ENCODE measurements at regions not wholly inside any gene's neighbourhood (a gene's known extent, or its start where the extent isn't known, plus 50 kb on each side); places are given as distances from the start of the nearest gene placed in this dataset.

DNA sequence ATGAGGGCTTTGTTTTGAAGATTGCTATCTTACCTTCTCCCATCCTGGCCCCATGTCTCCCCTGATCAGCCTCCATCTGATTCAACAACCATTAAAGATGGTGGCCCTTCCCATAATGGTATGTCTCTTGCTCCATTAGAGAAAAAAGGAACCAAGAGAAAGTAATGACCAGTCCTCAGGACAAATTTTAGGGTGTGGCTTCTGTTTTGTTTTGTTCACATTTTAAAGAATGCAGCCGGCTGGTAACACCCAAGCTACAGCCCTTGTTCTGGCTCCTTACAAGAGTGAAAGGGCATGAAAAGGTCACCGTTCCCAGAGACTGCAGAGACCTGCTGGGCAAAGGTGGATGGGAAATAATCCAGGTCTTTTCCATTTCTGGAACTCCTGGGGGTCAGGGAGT, 287.9 kb upstream of the NEBL start:
- 72 to 87% methylated on average over 2 of the region's 2 CpGs for WGBS, 2 donors
- no peak for ATAC-seq
- no peak overlapping the region for H3K27ac ChIP-seq
- intact Hi-C loops (cut with DNase I), result no loop called here
- no peak for TF ChIP-seq POLR2A (IDR thresholded peaks at IDR 0.05)
- TF ChIP-seq, protein P1, sequence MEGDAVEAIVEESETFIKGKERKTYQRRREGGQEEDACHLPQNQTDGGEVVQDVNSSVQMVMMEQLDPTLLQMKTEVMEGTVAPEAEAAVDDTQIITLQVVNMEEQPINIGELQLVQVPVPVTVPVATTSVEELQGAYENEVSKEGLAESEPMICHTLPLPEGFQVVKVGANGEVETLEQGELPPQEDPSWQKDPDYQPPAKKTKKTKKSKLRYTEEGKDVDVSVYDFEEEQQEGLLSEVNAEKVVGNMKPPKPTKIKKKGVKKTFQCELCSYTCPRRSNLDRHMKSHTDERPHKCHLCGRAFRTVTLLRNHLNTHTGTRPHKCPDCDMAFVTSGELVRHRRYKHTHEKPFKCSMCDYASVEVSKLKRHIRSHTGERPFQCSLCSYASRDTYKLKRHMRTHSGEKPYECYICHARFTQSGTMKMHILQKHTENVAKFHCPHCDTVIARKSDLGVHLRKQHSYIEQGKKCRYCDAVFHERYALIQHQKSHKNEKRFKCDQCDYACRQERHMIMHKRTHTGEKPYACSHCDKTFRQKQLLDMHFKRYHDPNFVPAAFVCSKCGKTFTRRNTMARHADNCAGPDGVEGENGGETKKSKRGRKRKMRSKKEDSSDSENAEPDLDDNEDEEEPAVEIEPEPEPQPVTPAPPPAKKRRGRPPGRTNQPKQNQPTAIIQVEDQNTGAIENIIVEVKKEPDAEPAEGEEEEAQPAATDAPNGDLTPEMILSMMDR (IDR thresholded peaks at IDR 0.05), result no peak
- no peaks in the 10 kb centered on the region for H3K27me3 ChIP-seq
- no peaks in the 10 kb centered on the region for H3K36me3 ChIP-seq (replicated peaks in 1 of 2; ENCODE audit: insufficient read depth in 1 of 2, low read depth in 2 of 2)
- DNase-seq, result no peak
- H3K9me3 ChIP-seq, result no peaks in the 10 kb centered on the region
- no peaks in the 10 kb centered on the region for H3K4me1 ChIP-seq
- no peak overlapping the region for H3K4me3 ChIP-seq

DNA sequence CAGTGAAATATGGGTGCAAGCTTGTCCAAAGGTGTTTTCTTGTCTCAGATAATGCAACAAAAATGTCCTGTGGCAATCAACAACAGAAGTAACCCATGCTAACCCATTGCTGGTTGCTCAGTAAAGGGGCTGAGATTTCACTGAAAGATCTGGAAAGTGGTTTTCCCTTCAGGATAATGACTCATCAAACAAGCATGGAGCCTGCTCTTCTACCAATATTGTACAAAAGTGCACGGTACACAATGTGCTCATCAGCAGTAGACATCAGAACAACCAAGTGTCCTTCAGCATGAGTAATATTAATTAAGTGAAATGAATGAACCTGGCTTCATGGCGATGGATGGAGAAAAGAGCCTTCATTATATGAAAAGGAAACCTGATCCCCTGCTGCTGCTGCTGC, 287.1 kb upstream of the NEBL start:
- Histone ChIP-seq H3K4me1 (no peaks in the 10 kb centered on the region), H3K36me3 (replicated peaks in 1 of 2; ENCODE audit: insufficient read depth in 1 of 2, low read depth in 2 of 2) (no peaks in the 10 kb centered on the region), H3K9me3 (peaks cover 0 to 4% (median 0%) of the 10 kb centered on the region in 3 donors), H3K4me3 (no peak overlapping the region), H3K27ac (no peak overlapping the region), H3K27me3 (no peaks in the 10 kb centered on the region)
- ATAC-seq (no peak), DNase-seq (no peak)
- TF ChIP-seq, protein P1 (IDR thresholded peaks at IDR 0.05), result no peak
- no peak for TF ChIP-seq POLR2A (IDR thresholded peaks at IDR 0.05)
- intact Hi-C loops (cut with DNase I), result no loop called here
- 75 to 84% methylated on average over 2 of the region's 2 CpGs for WGBS, 2 donors

- ATAC-seq (no peak), DNase-seq (no peak)
- no peaks in the 10 kb centered on the region for H3K4me1 ChIP-seq
- no peak overlapping the region for H3K27ac ChIP-seq
- intact Hi-C loops (cut with DNase I), result no loop called here
- 80 to 87% methylated on average over 5 of the region's 5 CpGs for WGBS, 2 donors
- peaks cover 0 to 4% (median 0%) of the 10 kb centered on the region in 3 donors for H3K9me3 ChIP-seq
- TF ChIP-seq, protein P1 (IDR thresholded peaks at IDR 0.05), result no peak
- no peak for TF ChIP-seq POLR2A (IDR thresholded peaks at IDR 0.05)
- no peak overlapping the region for H3K4me3 ChIP-seq
- no peaks in the 10 kb centered on the region for H3K27me3 ChIP-seq
- no peaks in the 10 kb centered on the region for H3K36me3 ChIP-seq (replicated peaks in 1 of 2; ENCODE audit: insufficient read depth in 1 of 2, low read depth in 2 of 2)
Measured at GRCh38 chr10:21183025-21183424, 285.9 kb upstream of the NEBL start.

DNA sequence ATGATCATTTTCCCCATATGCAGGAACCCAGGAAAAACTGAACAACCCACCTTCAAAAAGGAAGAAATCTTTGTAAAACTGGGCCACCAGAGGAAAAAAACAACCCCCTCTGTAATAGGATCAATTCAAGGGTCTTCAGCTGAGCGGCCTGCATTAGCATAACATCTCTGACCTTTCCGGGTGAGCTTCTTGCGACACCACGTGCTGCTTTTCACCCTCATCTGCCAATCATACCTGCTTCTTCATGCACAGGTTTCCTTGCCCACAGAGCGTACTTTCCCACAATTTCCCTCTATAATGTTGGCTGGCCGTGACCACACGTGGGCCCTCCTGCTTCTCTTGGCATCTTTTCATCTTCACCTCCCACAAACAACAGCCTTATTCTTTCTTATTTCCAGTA, 284.3 kb upstream of the NEBL start:
- DNase-seq (no peak), ATAC-seq (no peak)
- 81 to 82% methylated on average over 7 of the region's 7 CpGs for WGBS, 2 donors
- Histone ChIP-seq H3K36me3 (replicated peaks in 1 of 2; ENCODE audit: insufficient read depth in 1 of 2, low read depth in 2 of 2) (no peaks in the 10 kb centered on the region), H3K9me3 (peaks cover 0 to 4% (median 0%) of the 10 kb centered on the region in 3 donors), H3K4me1 (no peaks in the 10 kb centered on the region), H3K27me3 (no peaks in the 10 kb centered on the region), H3K27ac (no peak overlapping the region), H3K4me3 (no peak overlapping the region)
- TF ChIP-seq, protein P1 (IDR thresholded peaks at IDR 0.05), result no peak
- no peak for TF ChIP-seq POLR2A (IDR thresholded peaks at IDR 0.05)
- intact Hi-C loops (cut with DNase I), result no loop called here

DNA sequence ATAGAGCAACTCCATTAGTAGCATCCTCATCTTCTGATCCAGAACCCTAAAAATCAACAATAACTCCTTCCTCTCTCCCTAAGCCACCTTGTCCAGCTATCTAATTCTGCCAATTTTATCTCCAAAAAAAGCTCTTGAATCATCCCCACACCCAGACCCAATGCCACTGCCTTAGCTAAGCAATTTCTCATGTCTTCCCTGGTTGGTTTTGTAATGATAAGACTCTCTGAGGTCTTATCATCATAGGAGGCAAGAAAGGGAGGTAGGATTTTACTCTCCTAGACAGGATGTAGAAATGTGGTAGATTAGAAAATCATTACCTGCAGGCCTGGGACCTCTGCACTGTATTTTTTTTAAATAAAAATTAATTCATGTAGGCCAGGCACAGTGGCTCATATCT, 283.5 kb upstream of the NEBL start:
- DNase-seq (no peak), ATAC-seq (no peak)
- Histone ChIP-seq H3K4me3 (no peak overlapping the region), H3K4me1 (no peaks in the 10 kb centered on the region), H3K27ac (no peak overlapping the region), H3K36me3 (replicated peaks in 1 of 2; ENCODE audit: insufficient read depth in 1 of 2, low read depth in 2 of 2) (no peaks in the 10 kb centered on the region), H3K9me3 (peaks cover 0 to 4% (median 0%) of the 10 kb centered on the region in 3 donors), H3K27me3 (no peaks in the 10 kb centered on the region)
- no peak for TF ChIP-seq POLR2A (IDR thresholded peaks at IDR 0.05)
- TF ChIP-seq, protein P1 (IDR thresholded peaks at IDR 0.05), result no peak
- intact Hi-C loops (cut with DNase I), result no loop called here
